ENCODE measurements at regions not wholly inside any gene's neighbourhood (a gene's known extent, or its start where the extent isn't known, plus 50 kb on each side); places are given as distances from the start of the nearest gene placed in this dataset.

DNA sequence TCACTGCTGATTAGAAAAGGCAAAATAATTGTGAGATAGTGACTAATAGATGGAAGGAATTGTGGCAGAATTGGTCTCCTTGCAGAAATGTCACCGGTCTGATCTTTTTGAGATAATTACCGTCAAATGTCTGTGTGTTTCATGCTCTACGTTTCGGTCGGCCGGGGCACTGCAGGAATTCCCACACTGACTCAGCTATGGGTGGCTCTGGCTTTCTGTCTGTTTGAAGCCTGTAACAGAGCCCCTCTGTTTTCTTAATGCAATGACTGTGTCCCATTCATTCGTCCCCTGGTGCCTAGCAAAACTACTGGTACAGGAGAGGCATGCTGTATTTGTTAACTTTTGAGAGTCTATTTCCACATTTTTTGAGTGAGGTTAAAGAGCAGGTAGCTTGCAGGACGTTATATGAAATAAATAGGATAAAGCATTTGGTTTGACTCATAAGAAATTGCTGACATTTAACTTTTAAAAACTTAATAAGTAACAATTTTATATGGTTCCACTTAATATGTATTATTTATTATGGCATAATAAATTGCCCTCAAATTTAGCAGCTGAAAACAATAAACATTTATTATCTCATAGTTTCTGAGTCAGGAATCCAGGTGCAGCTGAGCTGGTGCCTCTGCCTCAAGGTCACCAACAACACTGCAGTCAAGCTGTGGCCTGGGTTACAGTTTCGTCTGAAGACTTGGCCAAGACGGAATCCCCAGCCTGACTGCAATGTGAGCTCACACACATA, 53.3 kb upstream of the CTBP2 start:
- H3K9me3 ChIP-seq: no peaks in the 10 kb centered on the region
- no peaks in the 10 kb centered on the region; the same call in 1 of the 2 replicates for H3K4me1 ChIP-seq
- in situ Hi-C loops (cut with MboI; ENCODE audit: low sequenced_read_pairs): no loop called here
- H3K27me3 ChIP-seq (ENCODE audit: low read depth): no peaks in the 10 kb centered on the region
- no peak for DNase-seq (ENCODE audit: low spot score in 2 of 2)
- no peak overlapping the region for H3K4me3 ChIP-seq
- no peaks in the 10 kb centered on the region for H3K36me3 ChIP-seq (replicated peaks)

DNA sequence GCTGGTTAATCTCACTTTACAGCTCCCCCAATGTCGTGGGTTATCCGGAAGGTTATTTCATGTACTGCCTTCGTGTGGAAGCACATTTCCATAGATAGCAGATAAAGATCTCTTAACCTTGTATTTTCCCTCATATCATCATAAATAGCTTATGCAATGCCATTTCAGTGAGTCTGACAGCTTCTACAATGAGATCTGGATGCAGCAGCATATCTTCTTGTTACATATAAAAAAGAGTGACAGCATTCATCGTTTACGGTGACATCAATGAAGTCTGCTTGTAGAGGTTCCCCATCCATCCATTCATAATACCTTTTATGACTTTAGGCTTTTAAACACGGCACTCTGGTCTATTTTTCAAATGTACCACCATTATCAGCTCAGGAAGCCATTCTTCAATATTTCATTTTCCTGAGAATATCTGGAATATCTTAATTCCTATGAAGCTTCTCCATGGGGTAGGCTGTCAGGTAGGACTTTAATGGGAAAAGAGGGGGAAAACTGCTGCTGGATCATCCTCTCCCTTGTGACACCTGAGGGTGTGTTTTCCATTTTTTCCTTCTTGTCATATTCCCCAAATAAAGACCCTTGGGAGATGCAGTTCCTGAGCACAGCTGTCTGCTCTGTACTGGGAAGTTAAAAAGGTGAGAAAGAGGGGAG, 51.9 kb upstream of the CTBP2 start:
- in situ Hi-C loops (cut with MboI; ENCODE audit: low sequenced_read_pairs): no loop called here
- H3K9me3 ChIP-seq: no peaks in the 10 kb centered on the region

More for the DNA sequence above, 51.9 kb upstream of the CTBP2 start:
- Histone ChIP-seq H3K4me1 (no peaks in the 10 kb centered on the region; the same call in 1 of the 2 replicates), H3K36me3 (replicated peaks) (no peaks in the 10 kb centered on the region), H3K4me3 (no peak overlapping the region), H3K27me3 (ENCODE audit: low read depth) (no peaks in the 10 kb centered on the region)
- DNase-seq (ENCODE audit: low spot score in 2 of 2): no peak
